Activated T-cell treated with anti-CD3 and anti-CD28 coated beads for 4 hours (primary cell): ENCODE measurements at regions not wholly inside any gene's neighbourhood (a gene's known extent, or its start where the extent isn't known, plus 50 kb on each side); places are given as distances from the start of the nearest gene placed in this dataset.
A peak's percentile ranks its signal among the peaks of the same experiment; 100 is the strongest.

Source experiments
- DNase-seq: peaks from one replicate; pipeline ENCODE4 v3.0.0-alpha.2; 2020

DNA sequence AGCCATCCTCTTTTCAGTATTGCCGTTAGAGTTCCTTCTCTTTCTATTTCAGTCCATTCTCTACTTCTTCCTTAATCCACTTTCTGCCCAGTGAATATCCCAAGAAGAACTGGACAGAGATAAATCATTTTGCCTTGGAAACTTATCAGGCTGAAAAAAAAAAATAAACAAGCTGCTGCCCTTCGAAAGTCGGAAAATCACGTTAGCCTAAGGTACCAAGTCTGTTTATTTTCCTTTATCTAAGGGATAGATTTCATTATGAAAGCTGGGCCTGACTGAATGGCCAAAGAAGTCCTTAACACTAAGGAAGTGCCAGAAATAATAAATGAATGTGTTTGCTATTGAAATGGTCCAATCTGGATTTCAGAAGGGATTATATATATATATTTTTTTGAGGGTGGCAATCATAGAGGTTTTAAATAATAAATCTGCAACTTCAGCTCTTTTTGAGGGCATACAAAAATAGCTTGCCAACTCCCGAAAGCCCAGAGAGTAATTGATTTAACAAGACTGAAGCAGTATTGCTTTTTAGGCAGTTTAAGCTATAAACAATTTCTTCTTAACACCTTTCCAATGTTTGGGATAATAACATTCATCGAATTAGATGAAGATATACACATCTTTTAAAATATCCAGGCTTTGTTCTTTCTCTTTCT lies 127.0 kb upstream of the STMND1 start:
- no peak for DNase-seq

- DNase-seq: no peak
These were observed 127.5 kb upstream of the STMND1 start for GRCh38 chr6:16974387-16974673.

DNA sequence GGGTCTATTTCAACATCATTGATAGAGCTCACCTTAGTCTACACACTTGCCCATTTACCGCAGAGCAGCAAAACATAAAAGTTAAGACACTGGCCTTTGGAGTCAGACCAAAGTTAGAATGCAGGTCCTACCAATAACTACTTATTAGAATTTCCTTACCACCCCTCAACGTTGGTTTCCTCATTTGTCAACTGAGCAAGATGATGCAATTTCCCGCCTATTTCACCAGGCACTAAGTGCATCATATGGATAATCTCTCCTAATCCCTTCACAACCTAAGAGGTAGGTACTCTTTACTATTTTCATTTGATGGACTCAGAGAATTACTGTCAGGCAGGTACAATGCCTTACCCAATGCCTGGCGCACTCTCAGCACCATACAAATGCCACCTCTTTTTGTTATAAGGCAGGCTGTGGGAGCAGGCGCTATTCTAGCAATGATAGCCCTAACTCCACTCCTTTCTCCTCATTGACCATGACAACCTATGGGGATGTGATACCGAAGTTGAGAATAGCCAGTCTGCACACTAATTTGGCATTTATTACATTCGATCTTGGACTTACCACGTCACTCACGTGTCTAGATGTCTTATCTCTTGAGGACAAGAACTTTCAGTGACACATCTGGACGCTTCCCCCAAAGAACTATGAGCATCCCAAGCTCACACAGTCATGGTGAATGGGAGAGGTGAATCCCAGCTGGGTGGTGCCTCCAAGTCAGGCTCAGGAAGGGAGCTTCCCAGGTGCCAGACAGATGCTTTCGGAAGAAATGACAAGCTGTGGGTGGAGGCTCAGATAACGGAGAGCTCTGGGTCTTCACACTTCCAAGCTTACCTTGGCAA lies 128.1 kb upstream of the STMND1 start:
- no peak for DNase-seq

- DNase-seq: no peak
These were observed 128.8 kb upstream of the STMND1 start for GRCh38 chr6:16973051-16973450.

DNA sequence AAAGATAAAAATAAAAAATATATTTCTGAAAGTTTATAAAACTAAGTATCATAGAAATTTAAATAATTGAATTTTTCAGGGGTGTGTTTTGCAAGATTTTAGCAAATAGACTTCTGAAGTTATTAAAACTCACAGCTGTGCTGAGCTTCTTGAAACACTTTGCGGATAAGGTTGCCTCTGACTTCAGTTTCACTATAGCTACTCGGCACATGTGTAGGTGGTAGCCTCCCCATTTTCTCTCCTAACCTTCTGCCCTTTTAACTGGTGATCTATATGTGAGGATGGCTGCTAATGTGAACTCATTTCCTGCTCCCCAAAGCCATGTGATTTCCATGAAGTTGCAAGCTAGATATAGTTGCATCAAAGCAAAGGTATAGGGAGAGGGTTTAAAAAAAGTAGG lies 129.3 kb upstream of the STMND1 start:
- DNase-seq: no peak

DNA sequence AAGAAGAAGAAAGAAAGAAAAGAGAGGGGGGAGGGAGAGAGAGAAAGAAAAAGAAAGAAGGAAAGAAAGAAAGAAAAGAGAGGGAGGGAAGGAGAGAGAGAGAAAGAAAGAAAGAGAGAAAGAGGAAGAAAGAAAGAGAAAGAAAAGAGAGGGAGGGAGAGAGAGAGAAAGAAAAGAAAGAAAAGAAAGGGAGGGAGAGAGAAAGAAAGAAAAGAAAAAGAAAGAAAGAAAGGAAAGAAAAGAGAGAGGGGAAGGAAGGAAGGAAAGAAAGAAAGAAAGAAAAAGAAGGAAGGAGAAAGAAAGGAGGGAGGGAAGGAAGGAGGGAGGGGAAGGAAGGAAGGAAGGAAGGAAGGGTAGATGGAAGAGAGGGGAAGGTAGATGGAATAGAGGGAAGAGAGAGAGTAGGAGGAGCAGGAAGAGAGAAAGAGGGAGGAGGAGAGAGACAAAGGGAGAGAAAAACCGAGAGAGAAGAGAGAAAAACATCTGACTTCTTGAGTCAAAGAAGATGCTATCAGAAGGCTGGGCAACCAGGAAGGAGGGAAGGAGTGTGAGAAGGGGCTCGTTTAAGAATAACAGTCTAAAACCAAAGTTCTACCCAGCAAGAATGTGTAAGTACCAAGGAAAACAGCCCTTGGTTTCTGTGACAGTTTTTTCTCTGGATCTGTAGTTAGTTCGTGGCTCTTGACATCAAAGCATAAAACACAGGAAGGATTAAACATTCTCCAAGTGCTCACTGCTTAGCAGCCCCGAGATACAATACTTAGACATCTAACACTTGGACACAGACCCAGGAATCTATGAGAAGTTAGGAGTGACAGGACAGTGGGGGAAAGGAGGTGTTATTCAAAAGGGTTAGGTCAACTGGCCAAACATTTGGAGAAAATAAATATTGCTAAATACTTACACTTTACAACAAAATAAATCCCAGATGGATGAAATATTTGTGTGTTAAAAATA lies 131.9 kb upstream of the STMND1 start:
- no peak for DNase-seq

GRCh38 chr6:16968101-16968500 lies 133.7 kb upstream of the STMND1 start:
- DNase-seq: no peak

- DNase-seq: no peak
These were observed 134.4 kb upstream of the STMND1 start for GRCh38 chr6:16967470-16967817.

DNA sequence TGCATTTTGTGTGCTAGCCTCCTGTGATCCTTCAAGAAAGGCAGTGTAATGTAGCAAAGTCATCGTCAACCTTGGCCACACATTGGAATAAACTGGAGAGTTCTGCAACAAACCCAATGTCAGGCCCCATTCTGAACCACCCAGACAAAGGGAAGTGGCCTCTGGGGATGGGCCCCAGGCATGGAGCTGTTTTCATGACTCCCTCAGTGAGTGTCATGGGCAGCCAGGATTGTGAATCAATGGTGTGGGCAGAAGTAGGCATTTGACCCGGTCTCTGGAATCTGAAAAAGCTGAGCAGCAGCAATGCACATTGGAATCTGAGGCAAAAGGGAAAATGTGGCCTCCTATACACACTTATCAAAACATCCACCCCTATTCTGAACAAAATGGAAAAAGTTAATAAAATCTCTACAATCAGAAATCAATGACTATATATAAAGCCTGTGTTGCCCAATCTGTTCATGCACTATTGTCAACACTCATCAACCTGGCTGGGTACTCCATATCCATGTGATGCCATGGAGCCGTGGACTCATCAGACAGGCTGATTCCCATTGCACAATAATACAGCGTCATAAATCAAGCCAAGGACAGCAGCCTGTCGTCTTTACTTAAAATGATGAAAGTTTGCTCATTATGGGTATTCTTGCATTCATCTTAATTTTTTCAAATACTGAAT lies 134.9 kb upstream of the STMND1 start:
- DNase-seq: no peak

GRCh38 chr6:16965689-16966088 lies 136.2 kb upstream of the STMND1 start:
- no peak for DNase-seq

- DNase-seq: peak; percentile 41
These were observed 137.0 kb upstream of the STMND1 start for GRCh38 chr6:16964553-16965499.

- DNase-seq: no peak
These were observed 140.3 kb upstream of the STMND1 start for GRCh38 chr6:16961577-16961976.

DNA sequence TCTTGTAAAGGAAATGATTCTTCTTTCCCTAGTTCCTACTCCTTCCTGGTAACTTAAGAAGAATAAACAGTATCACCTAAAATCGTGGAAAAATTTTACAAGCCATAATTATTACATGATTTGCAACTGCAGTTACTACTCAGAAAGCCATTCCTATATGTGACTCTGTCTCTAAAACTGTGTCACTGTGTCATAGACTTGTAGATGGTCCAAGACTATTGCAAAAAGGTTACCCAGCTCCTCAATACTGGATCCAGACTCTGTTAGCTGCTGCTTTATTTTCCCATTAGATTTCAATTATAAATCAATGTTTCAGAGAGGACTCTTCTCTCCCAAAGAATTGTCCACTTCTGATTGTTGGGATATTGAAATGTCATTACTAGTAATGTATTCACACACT lies 142.1 kb upstream of the STMND1 start:
- no peak for DNase-seq

GRCh38 chr6:16956361-16956760 lies 145.5 kb upstream of the STMND1 start:
- DNase-seq: no peak

DNA sequence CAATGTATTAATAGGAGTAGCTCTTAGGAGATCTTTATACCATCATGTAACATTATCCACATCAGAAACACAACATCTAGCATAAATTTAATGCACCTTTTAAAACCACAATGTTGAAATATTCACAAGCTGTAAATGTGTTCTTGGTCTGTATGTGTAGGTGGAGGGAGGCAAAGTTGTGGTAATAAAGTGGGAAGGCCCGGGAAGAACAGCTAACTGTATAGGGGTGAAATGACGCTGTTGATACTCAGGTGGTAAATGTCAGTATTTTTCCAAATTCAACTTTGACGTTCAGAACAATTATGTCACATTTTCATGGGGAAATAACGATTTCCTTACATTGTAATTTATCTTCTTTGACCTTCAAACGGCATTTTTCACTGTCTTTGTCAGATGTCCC lies 146.0 kb upstream of the STMND1 start:
- DNase-seq: no peak

DNA sequence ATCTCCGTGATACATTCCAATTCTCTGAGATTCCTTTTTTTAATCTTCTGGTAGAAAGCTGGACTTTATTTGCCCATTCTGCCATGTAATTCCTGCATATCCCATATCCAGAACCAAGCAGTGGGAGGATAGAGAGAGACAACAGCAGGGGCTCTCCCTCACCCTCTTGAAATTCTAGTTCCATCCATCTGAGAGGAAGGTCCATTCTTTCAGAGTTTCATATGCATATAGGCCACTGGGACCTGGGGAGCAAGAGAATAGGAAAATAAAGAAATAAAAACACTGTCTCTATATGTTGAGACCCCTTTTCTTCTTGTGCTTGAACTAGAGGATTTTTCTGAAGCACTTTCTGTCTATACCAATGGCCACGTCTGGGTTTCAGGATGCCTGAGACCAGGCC lies 147.9 kb upstream of the STMND1 start:
- DNase-seq: no peak

- no peak for DNase-seq
These were observed 148.4 kb upstream of the STMND1 start for GRCh38 chr6:16953446-16953845.

DNA sequence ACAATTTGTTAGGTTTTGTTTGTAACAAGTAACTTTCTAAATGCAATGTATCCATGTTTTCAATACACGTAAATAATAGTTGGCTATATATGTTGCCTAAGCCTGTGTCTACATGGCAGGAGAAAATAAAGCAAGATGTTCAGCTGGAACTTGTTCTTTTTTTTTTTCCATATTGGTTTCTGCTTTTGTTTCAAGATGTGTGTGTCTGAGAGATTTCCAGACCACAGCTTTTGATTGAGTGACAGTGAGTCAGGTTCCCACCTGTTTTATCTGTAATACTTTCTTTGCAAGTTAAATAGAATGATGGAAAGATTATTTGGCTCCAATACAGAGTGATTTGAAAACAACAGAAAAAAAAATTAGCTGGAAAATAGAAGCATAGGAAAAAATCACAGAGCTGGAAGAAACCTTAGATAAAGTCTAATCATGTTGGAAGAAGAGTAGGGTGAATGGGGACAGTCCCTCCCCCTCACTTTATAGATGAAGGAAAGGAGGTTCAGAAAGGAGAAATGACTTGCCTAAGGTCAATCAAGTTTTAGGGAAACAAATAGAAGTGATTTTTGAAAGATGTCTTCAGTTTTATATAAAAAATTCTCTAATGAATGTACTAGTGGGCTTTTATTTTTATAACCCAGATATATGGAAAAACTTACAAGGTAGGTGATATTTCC lies 150.9 kb upstream of the STMND1 start:
- no peak for DNase-seq

GRCh38 chr6:16950302-16950701 lies 151.5 kb upstream of the STMND1 start:
- DNase-seq: no peak

DNA sequence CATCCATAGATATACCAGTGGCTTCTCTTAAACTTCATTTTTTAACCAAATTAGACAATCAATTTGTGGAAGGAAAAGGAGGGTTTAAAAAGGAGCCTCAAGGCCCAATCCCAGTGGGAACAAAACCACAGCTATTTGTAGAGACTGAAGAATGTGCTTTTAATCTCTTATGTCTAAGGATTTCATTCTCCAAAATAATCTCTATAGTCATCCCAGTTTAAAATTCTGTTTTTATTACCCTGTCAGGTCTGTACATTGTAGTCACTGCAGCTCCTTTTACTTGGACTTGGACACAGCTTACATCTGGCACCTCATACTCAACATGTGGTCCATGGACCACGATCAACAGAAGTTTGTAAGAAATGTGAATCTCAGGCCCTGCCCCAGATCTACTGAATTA lies 152.1 kb upstream of the STMND1 start:
- DNase-seq: no peak

GRCh38 chr6:16948396-16948795 lies 153.5 kb upstream of the STMND1 start:
- DNase-seq: no peak
